K562 (cell line): ENCODE measurements at regions not wholly inside any gene's neighbourhood (a gene's known extent, or its start where the extent isn't known, plus 50 kb on each side); places are given as distances from the start of the nearest gene placed in this dataset.

Source experiments
- ATAC-seq: fragments of 200-7000 bp; cut with Tn5 transposase; 3 replicates; pipeline ENCODE4 v1.9.1; 2020; ENCODE audit warnings: moderate library complexity
- BruUV-seq: library from RNA; stranded (reverse); fragments of 400-500 nt; replicated peaks from 2 replicates; lab custom pipeline; 2021; lab: Mats Ljungman, UMichigan
- CTCF ChIA-PET: fragments of 300-600 bp; formaldehyde crosslinking; extraction: SDS; loops from one replicate; lab custom pipeline; 2021; ENCODE audit warnings: low intra/inter-chr PET ratio; lab: Yijun Ruan, JAX
- POLR2A ChIA-PET: fragments of 300-600, 350-650 bp; sonication (Branson Sonifier 250); formaldehyde crosslinking; extraction: SDS; loops from one replicate; lab custom pipeline; 2021; ENCODE audit warnings: antibody characterized with exemption, inconsistent platforms; lab: Yijun Ruan, JAX
- DNase-seq, 4 experiments: peaks; one replicate each; pipeline versions ENCODE4 v3.0.0 to v3.0.0-alpha.2; 2011 to 2018; ENCODE audit warnings: low spot score in 3 of 4, mixed read lengths in 3 of 4; ENCODE audit errors: extremely low read depth in 1 of 4
- FAIRE-seq: peaks from 2 replicates; lab custom pipeline; 2011; peaks lifted over from hg19 to GRCh38; lab: Jason Lieb, UNC
- H2AFZ ChIP-seq: 2 replicates; pipeline ENCODE4 v1.6.0; 2011; ENCODE audit warnings: low read depth, low read length, control low read depth, inconsistent platforms
- H3K27ac ChIP-seq: fragments of 200-600 bp; 3 replicates; pipeline ENCODE4 v1.8.0; 2011; ENCODE audit warnings: low read depth, mild to moderate bottlenecking, control low read depth, inconsistent platforms, low read length, moderate library complexity, mixed read lengths; ENCODE audit errors: extremely low read depth
- H3K27me3 ChIP-seq, 2 experiments: fragments of 300-600 bp in 1 of 2; 2 replicates in 1 of 2; 3 replicates in 1 of 2; pipeline versions ENCODE4 v1.6.0 to v1.8.0; 2011; ENCODE audit warnings: inconsistent platforms in 2 of 2, low read length in 2 of 2, mild to moderate bottlenecking in 1 of 2, mixed read lengths in 1 of 2, moderate library complexity in 1 of 2; ENCODE audit not compliant: control insufficient read depth in 2 of 2, insufficient read depth in 2 of 2
- H3K36me3 ChIP-seq: fragments of 300-600 bp; 3 replicates; pipeline ENCODE4 v1.8.0; 2011; ENCODE audit warnings: mild to moderate bottlenecking, low read length, inconsistent platforms; ENCODE audit not compliant: control insufficient read depth, insufficient read depth
- H3K4me1 ChIP-seq, 2 experiments: fragments of 200-600 bp in 1 of 2; replicated peaks in 1 of 2; 2 replicates in 1 of 2; 3 replicates in 1 of 2; pipeline versions ENCODE4 v1.5.1 to v1.8.0; 2011; ENCODE audit warnings: inconsistent platforms in 2 of 2, low read length in 2 of 2, mild to moderate bottlenecking in 1 of 2, mixed read lengths in 1 of 2, moderate library complexity in 1 of 2; ENCODE audit not compliant: control insufficient read depth in 2 of 2, insufficient read depth in 2 of 2
- H3K4me2 ChIP-seq: 2 replicates; pipeline ENCODE4 v1.6.1; 2011; ENCODE audit warnings: low read length, control low read depth, inconsistent platforms, mixed read lengths; ENCODE audit not compliant: insufficient read depth
- H3K4me3 ChIP-seq: fragments of 200-600 bp; sonication (generic), shearing (Covaris generic); 2 replicates; pipeline ENCODE4 v1.5.1; 2016; ENCODE audit warnings: control low read depth, inconsistent platforms
- H3K79me2 ChIP-seq: fragments of 200-600 bp; 3 replicates; pipeline ENCODE4 v1.8.0; 2011; ENCODE audit warnings: low read length, inconsistent platforms; ENCODE audit not compliant: control insufficient read depth, insufficient read depth
- H3K9ac ChIP-seq, 2 experiments: 2 replicates each; pipeline versions ENCODE4 v1.6.0 to v1.6.1; 2011; ENCODE audit warnings: low read depth in 2 of 2, low read length in 2 of 2, control low read depth in 1 of 2, inconsistent platforms in 1 of 2, mild to moderate bottlenecking in 1 of 2, mixed read lengths in 1 of 2; ENCODE audit not compliant: insufficient read depth in 1 of 2
- H3K9me1 ChIP-seq: one replicate; pipeline ENCODE4 v1.6.0; 2011; ENCODE audit warnings: inconsistent platforms, mild to moderate bottlenecking, low read length, moderate library complexity; ENCODE audit not compliant: control insufficient read depth, insufficient read depth
- H3K9me3 ChIP-seq: replicated peaks from 2 replicates; pipeline ENCODE4 v1.5.1; 2011; ENCODE audit warnings: low read depth, low read length, inconsistent platforms; ENCODE audit not compliant: control insufficient read depth, insufficient read depth
- H4K20me1 ChIP-seq: replicated peaks from 2 replicates; pipeline ENCODE4 v1.6.1; 2011; ENCODE audit warnings: low read length, inconsistent platforms, mixed read lengths; ENCODE audit not compliant: control insufficient read depth, insufficient read depth
- PTRF ChIP-seq: fragments of 450-650 bp; IDR thresholded peaks from 2 replicates; pipeline ENCODE4 v1.6.1; 2016; ENCODE audit warnings: mild to moderate bottlenecking, missing genetic modification characterization, missing compliant biosample characterization
- RBM39 ChIP-seq: fragments of 200-400 bp; formaldehyde crosslinking; optimal IDR thresholded peaks from 2 replicates; pipeline ENCODE3; 2018; ENCODE audit warnings: low read depth, low read length
- ZNF134 ChIP-seq: fragments of 250-450 bp; sonication (Bioruptor Pico); conservative IDR thresholded peaks from 2 replicates; pipeline ENCODE4 v1.4.0; 2020
- ZNF707 ChIP-seq: fragments of 250-450 bp; sonication (Bioruptor Pico); conservative IDR thresholded peaks from 2 replicates; pipeline ENCODE4 v1.8.0; 2022; ENCODE audit warnings: inconsistent platforms, mild to moderate bottlenecking, moderate library complexity
- WGBS: fragments of 100-300 bp; shearing (Covaris generic); methylation state at CpG from one replicate; pipeline ENCODE4 v1.1.6; 2016; ENCODE audit warnings: low coverage, mixed read lengths; ENCODE audit not compliant: insufficient coverage; ENCODE audit errors: missing lambda C conversion rate; 5-methylcytosine and 5-hydroxymethylcytosine counted together
- in situ Hi-C: fragments of 300-500 bp; cut with MboI; formaldehyde crosslinking; loops from 4 replicates; pipeline ENCODE4 v1.15.0; 2018; ENCODE audit warnings: inconsistent platforms, mixed read lengths
- intact Hi-C: fragments of 100-400 bp; cut with micrococcal nuclease; formaldehyde crosslinking; loops from 2 replicates; pipeline ENCODE4 v1.14.2; 2022
- TF ChIP-seq, protein P1 (sequence below), 3 experiments: IDR thresholded peaks in 2 of 3; conservative IDR thresholded peaks in 1 of 3; 2 replicates each; pipeline ENCODE4 v1.5.1; 2011 to 2012; ENCODE audit warnings: low read length in 3 of 3, mild to moderate bottlenecking in 3 of 3, control low read depth in 2 of 3, improper control_type of control experiment in 1 of 3, inconsistent platforms in 1 of 3, low read depth in 1 of 3, mixed read lengths in 1 of 3, moderate library complexity in 1 of 3; ENCODE audit not compliant: insufficient read depth in 2 of 3
- TF ChIP-seq, protein P2 (sequence below): fragments of 450-650 bp; IDR thresholded peaks from 2 replicates; pipeline ENCODE4 v1.6.1; 2016; ENCODE audit warnings: mild to moderate bottlenecking, moderate library complexity

DNA sequence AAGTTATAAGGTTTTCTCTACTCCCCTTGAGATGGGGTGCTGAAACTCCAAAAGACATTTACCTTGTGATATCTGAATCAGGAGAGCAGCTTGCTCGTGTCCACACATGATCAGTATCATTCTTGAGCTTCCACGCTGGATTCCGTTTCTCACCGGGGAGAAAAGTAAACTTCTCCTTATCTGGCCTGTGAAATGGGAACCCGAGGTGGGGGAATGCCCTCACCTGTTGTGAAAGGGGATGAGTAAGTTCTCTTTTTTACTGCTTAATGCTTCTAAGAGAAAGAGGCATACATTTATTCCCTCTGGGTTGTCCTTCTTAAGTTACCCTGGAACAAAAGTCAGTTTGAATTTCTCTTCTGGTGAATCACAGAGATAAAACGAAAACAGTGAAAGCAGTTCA is 440.5 kb upstream of the ADAMTS9 start (continued):
- no peak for TF ChIP-seq ZNF134 (CRISPR knock-in tag)
- TF ChIP-seq, all 486 proteins: peak for 0

DNA sequence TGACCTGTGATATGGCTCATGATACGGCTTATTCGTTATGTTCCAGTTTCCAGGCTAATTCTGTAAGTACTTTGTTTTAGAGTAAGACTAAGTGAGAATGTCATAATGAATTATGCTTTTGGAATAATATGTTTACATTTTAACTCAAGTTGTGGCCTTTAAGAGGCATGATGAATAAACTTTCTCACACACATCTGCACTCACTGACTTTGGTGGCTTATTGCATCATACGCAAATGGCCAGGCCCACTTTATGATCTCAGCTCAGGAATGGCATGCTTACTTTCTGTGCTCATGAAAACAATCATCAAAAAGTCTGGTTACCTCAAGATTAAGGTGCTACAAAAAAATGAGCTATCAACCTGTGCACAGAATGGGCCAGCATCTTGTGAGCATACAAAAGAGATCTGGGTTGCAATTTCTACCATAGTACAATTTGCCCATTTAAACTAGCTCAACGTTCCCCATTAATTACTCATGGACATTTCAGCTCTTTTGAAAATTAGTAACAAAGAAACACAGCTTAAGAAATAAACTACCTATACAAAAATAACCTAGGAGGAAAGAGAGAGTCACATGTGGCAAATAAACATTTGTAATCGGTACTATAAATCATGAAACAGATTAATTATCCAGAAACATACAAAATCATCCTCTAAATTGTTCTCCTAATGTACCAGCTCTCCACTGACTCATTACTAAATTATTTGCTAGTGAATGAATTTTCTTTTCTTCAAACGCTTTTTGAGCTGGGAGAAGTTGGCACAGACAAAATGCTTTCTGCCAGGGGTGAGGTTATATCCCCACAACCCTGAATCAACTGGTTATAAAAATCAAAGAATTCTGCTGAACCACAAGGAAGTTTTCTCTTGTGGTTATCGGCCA is 439.0 kb upstream of the ADAMTS9 start:
- FAIRE-seq (no peak), ATAC-seq (peak; percentile 61; the same call in 2 of the 3 replicates), DNase-seq (no peak)
- Histone ChIP-seq H2AFZ (no peak overlapping the region), H3K9me1 (no peaks in the 10 kb centered on the region), H3K79me2 (no peaks in the 10 kb centered on the region), H3K27me3 (no peaks in the 10 kb centered on the region), H3K4me3 (no peak overlapping the region), H3K9me3 (no peaks in the 10 kb centered on the region), H3K4me1 (no peaks in the 10 kb centered on the region), H3K27ac (no peak overlapping the region), H3K9ac (no peak overlapping the region), H4K20me1 (no peaks in the 10 kb centered on the region), H3K36me3 (no peaks in the 10 kb centered on the region), H3K4me2 (no peak overlapping the region)
- intact Hi-C loops, result no loop called here
- CTCF ChIA-PET, result no interaction called here
- no TSS peak for BruUV-seq
- 52% methylated on average over 7 of the region's 7 CpGs for WGBS
- in situ Hi-C loops, result no loop called here
- POLR2A ChIA-PET, result interaction anchor here (1.4 kb wide), 1 partner anchor 12 kb away, joined by 3 read pairs; no protein-coding TSS in a partner anchor
- TF ChIP-seq PTRF (tag) (no peak), RBM39 (no peak), ZNF707 (no peak)
- TF ChIP-seq, protein P1, sequence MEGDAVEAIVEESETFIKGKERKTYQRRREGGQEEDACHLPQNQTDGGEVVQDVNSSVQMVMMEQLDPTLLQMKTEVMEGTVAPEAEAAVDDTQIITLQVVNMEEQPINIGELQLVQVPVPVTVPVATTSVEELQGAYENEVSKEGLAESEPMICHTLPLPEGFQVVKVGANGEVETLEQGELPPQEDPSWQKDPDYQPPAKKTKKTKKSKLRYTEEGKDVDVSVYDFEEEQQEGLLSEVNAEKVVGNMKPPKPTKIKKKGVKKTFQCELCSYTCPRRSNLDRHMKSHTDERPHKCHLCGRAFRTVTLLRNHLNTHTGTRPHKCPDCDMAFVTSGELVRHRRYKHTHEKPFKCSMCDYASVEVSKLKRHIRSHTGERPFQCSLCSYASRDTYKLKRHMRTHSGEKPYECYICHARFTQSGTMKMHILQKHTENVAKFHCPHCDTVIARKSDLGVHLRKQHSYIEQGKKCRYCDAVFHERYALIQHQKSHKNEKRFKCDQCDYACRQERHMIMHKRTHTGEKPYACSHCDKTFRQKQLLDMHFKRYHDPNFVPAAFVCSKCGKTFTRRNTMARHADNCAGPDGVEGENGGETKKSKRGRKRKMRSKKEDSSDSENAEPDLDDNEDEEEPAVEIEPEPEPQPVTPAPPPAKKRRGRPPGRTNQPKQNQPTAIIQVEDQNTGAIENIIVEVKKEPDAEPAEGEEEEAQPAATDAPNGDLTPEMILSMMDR (IDR thresholded peaks at IDR 0.05 in 2 of 3, conservative IDR thresholded peaks at IDR 0.05 in 1 of 3; ENCODE audit: insufficient read depth in 2 of 3, low read depth in 1 of 3, low read length in 3 of 3), result no peak
- TF ChIP-seq, protein P2, sequence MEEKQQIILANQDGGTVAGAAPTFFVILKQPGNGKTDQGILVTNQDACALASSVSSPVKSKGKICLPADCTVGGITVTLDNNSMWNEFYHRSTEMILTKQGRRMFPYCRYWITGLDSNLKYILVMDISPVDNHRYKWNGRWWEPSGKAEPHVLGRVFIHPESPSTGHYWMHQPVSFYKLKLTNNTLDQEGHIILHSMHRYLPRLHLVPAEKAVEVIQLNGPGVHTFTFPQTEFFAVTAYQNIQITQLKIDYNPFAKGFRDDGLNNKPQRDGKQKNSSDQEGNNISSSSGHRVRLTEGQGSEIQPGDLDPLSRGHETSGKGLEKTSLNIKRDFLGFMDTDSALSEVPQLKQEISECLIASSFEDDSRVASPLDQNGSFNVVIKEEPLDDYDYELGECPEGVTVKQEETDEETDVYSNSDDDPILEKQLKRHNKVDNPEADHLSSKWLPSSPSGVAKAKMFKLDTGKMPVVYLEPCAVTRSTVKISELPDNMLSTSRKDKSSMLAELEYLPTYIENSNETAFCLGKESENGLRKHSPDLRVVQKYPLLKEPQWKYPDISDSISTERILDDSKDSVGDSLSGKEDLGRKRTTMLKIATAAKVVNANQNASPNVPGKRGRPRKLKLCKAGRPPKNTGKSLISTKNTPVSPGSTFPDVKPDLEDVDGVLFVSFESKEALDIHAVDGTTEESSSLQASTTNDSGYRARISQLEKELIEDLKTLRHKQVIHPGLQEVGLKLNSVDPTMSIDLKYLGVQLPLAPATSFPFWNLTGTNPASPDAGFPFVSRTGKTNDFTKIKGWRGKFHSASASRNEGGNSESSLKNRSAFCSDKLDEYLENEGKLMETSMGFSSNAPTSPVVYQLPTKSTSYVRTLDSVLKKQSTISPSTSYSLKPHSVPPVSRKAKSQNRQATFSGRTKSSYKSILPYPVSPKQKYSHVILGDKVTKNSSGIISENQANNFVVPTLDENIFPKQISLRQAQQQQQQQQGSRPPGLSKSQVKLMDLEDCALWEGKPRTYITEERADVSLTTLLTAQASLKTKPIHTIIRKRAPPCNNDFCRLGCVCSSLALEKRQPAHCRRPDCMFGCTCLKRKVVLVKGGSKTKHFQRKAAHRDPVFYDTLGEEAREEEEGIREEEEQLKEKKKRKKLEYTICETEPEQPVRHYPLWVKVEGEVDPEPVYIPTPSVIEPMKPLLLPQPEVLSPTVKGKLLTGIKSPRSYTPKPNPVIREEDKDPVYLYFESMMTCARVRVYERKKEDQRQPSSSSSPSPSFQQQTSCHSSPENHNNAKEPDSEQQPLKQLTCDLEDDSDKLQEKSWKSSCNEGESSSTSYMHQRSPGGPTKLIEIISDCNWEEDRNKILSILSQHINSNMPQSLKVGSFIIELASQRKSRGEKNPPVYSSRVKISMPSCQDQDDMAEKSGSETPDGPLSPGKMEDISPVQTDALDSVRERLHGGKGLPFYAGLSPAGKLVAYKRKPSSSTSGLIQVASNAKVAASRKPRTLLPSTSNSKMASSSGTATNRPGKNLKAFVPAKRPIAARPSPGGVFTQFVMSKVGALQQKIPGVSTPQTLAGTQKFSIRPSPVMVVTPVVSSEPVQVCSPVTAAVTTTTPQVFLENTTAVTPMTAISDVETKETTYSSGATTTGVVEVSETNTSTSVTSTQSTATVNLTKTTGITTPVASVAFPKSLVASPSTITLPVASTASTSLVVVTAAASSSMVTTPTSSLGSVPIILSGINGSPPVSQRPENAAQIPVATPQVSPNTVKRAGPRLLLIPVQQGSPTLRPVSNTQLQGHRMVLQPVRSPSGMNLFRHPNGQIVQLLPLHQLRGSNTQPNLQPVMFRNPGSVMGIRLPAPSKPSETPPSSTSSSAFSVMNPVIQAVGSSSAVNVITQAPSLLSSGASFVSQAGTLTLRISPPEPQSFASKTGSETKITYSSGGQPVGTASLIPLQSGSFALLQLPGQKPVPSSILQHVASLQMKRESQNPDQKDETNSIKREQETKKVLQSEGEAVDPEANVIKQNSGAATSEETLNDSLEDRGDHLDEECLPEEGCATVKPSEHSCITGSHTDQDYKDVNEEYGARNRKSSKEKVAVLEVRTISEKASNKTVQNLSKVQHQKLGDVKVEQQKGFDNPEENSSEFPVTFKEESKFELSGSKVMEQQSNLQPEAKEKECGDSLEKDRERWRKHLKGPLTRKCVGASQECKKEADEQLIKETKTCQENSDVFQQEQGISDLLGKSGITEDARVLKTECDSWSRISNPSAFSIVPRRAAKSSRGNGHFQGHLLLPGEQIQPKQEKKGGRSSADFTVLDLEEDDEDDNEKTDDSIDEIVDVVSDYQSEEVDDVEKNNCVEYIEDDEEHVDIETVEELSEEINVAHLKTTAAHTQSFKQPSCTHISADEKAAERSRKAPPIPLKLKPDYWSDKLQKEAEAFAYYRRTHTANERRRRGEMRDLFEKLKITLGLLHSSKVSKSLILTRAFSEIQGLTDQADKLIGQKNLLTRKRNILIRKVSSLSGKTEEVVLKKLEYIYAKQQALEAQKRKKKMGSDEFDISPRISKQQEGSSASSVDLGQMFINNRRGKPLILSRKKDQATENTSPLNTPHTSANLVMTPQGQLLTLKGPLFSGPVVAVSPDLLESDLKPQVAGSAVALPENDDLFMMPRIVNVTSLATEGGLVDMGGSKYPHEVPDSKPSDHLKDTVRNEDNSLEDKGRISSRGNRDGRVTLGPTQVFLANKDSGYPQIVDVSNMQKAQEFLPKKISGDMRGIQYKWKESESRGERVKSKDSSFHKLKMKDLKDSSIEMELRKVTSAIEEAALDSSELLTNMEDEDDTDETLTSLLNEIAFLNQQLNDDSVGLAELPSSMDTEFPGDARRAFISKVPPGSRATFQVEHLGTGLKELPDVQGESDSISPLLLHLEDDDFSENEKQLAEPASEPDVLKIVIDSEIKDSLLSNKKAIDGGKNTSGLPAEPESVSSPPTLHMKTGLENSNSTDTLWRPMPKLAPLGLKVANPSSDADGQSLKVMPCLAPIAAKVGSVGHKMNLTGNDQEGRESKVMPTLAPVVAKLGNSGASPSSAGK, result 0 out of 2 replicates have a peak, but pooled peaks have one; percentile 13
